IPS-18a (cell line): ENCODE measurements at regions not wholly inside any gene's neighbourhood (a gene's known extent, or its start where the extent isn't known, plus 50 kb on each side); places are given as distances from the start of the nearest gene placed in this dataset.

Experiments
- H3K27ac ChIP-seq: one replicate; pipeline ENCODE4 v1.5.1; 2013; ENCODE audit warnings: low read length
- H3K27me3 ChIP-seq: one replicate; pipeline ENCODE4 v1.6.1; 2013; ENCODE audit warnings: mild to moderate bottlenecking, low read length; ENCODE audit not compliant: control insufficient read depth, insufficient read depth
- H3K36me3 ChIP-seq: one replicate; pipeline ENCODE4 v1.6.1; 2013; ENCODE audit warnings: low read depth, low read length; ENCODE audit not compliant: control insufficient read depth
- H3K4me1 ChIP-seq: one replicate; pipeline ENCODE4 v1.6.1; 2013; ENCODE audit warnings: low read depth, low read length; ENCODE audit not compliant: control insufficient read depth
- H3K4me3 ChIP-seq: one replicate; pipeline ENCODE4 v1.5.1; 2013; ENCODE audit warnings: low read length
- H3K9ac ChIP-seq: one replicate; pipeline ENCODE4 v1.6.1; 2013; ENCODE audit warnings: mild to moderate bottlenecking, low read length, moderate library complexity
- H3K9me3 ChIP-seq: one replicate; pipeline ENCODE4 v1.6.1; 2013; ENCODE audit warnings: low read depth, low read length; ENCODE audit not compliant: control insufficient read depth

DNA sequence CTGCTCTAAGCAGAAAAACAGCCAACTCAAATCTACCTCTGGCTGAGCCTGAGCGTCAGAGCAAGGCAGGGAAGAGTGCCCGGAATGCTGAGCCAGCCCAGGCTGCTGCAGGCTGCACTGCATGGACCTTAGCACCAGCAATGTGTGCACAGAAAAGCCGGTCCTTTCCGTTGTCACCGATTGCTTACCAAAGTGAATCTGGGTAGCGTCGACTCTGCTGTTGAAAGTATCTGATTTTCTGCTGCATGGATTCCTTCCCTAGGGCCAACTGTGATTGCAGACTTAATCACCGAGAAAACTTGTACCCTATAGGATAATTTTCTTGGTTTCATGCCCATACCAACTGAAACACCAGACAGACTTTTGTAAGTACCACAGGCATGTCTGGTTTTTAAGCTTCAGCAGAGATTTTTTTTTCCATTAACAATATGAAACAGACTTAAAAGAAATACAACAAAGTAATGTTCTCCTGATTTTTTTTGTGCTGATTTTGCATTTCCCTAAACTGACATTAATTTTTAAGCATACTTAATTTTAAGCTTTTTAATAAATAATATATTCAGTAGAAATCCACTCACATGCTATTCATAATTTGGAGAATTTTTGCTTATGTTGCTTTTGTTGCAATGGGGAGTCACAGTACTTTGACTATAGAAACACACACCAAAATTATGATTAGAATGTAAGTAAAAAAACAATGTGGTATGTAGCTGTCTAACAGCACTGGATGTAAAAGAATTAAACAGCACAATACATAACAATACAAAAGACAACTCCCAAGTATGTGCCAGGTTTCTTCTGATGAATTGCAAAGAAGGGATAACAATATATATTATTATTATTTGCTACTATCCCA lies 218.0 kb downstream of the THBS2 start:
- Histone ChIP-seq H3K27me3 (no peaks in the 10 kb centered on the region), H3K4me1 (no peaks in the 10 kb centered on the region), H3K9ac (no peak overlapping the region), H3K27ac (no peak overlapping the region), H3K36me3 (no peaks in the 10 kb centered on the region), H3K4me3 (no peak overlapping the region), H3K9me3 (no peaks in the 10 kb centered on the region)

DNA sequence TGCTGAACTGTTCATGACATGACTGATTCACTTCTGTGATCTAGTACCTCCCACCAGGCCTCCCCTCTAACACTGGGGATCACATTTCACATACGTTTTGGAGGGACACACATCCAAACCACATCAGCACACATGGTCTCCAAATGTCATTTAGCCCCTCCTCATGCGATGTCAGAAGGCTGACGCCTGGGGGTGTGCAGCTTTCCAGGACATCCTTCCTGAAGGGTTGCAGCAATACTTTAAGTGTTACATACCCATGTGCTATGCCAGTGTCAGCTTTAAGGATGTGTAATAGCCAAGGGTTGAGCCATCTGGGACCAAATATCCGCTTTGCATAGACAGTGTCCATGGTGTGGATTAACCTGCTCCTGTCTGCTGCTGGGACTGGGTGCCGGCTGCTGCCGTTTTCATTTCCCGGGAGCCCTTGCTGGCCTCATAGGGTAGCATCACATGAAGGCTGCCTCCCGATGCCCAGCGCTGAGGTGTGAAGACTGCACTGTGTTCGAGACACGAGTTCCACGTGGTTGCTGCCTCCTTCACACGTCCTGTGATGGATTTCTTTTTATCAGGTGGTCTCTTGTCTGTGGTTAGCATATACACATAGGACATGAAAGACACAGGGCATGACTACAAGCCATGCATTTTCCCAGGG lies 219.0 kb downstream of the THBS2 start:
- H3K27ac ChIP-seq: no peak overlapping the region
- H3K36me3 ChIP-seq: no peaks in the 10 kb centered on the region
- H3K9ac ChIP-seq: no peak overlapping the region
- H3K9me3 ChIP-seq: no peaks in the 10 kb centered on the region
- no peaks in the 10 kb centered on the region for H3K4me1 ChIP-seq
- no peaks in the 10 kb centered on the region for H3K27me3 ChIP-seq
- no peak overlapping the region for H3K4me3 ChIP-seq

DNA sequence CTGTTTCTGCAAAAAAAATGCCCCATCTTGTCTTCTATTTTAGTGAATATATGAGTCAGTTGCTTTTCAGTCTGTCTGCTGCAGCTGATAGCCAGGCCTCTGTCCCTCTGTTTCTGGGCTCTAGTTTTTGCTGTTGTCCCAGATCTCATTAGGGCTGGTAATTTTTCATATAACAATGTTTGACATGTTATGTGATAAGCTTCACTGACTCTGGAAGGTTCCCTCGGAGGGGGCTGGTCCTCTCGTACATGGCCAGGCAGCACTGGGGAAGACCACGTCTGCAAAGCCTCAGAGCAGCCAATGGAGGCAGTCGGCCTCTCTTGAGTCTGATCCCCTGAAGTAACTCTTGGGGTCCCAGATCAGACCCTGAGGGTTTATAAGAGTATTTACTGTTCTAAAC lies 223.8 kb downstream of the THBS2 start:
- no peaks in the 10 kb centered on the region for H3K9me3 ChIP-seq
- no peak overlapping the region for H3K9ac ChIP-seq
- H3K4me1 ChIP-seq: no peaks in the 10 kb centered on the region
- no peaks in the 10 kb centered on the region for H3K27me3 ChIP-seq
- H3K4me3 ChIP-seq: no peak overlapping the region
- no peak overlapping the region for H3K27ac ChIP-seq
- no peaks in the 10 kb centered on the region for H3K36me3 ChIP-seq

DNA sequence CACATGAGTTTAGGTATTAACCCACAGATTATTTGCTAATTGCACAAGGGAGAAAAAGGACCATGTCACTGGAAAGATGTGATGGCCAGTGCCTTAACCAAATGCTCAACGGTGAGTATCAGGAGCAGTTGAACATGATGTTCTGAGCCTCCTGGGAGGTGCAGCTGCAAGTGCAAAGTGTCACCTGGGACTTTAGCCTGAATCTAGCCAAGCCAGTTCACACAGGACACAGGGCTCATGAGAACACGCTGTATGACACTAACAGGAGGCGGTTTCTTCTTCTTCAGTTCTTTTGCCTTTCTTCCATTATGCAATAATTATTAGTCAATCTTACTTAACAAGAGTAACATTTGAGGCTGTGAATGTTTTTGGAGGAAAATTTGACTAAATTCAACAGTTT lies 225.3 kb downstream of the THBS2 start:
- Histone ChIP-seq H3K27ac (no peak overlapping the region), H3K36me3 (no peaks in the 10 kb centered on the region), H3K9me3 (no peaks in the 10 kb centered on the region), H3K9ac (no peak overlapping the region), H3K4me1 (no peaks in the 10 kb centered on the region), H3K4me3 (no peak overlapping the region), H3K27me3 (no peaks in the 10 kb centered on the region)

DNA sequence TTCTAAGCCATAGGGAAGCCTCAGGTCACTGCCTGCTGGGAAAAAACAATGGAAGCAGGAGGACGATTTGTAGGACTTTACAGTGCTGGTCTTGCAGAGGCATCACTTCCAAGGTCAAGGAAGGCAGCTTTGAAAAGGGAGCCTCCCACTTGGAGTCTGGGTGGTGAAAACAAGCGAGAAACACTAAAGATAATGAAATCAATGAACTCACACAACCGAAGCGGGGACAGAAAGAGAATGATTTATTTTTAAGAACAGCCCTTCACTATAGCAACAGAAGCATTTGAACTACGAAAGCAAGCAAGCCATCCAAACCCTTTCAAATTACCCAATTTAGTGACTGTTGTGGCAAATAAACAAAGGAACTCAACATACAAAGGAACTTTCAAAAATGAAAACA lies 227.5 kb downstream of the THBS2 start:
- H3K9ac ChIP-seq: no peak overlapping the region
- no peak overlapping the region for H3K27ac ChIP-seq
- no peaks in the 10 kb centered on the region for H3K36me3 ChIP-seq
- no peak overlapping the region for H3K4me3 ChIP-seq
- H3K9me3 ChIP-seq: no peaks in the 10 kb centered on the region
- H3K4me1 ChIP-seq: no peaks in the 10 kb centered on the region
- H3K27me3 ChIP-seq: no peaks in the 10 kb centered on the region

DNA sequence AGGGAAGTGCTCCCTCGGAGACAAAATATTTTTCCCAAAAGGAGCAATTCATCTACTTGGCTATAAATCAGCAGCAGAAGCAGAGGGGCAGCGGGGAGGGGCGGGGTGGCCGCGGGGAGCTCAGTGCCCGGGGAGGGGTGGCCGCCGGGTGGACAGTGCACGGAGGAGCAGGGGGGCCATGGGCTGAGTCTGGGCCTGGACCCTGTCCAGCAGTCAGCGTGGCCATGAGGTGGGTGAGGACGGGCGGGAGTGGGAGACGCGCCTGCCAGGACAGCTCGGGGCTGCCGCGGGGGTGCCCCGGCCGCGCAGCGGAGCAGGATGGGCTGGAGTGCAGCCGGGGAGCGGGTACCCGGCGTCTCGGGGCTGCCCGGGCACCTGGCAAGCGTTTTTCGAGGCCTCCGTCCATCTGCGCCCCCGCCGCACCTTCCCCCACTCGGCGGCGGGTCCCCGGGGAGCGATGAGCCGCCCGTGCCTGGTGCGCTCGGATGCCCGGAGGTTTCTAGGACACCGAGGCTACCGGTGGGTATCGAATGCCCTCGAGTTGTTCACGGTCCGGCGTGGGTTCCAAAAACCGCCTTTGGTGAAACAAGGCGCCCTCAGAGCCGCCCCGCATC lies 229.5 kb downstream of the THBS2 start:
- Histone ChIP-seq H3K4me3 (no peak overlapping the region), H3K36me3 (no peaks in the 10 kb centered on the region)

DNA sequence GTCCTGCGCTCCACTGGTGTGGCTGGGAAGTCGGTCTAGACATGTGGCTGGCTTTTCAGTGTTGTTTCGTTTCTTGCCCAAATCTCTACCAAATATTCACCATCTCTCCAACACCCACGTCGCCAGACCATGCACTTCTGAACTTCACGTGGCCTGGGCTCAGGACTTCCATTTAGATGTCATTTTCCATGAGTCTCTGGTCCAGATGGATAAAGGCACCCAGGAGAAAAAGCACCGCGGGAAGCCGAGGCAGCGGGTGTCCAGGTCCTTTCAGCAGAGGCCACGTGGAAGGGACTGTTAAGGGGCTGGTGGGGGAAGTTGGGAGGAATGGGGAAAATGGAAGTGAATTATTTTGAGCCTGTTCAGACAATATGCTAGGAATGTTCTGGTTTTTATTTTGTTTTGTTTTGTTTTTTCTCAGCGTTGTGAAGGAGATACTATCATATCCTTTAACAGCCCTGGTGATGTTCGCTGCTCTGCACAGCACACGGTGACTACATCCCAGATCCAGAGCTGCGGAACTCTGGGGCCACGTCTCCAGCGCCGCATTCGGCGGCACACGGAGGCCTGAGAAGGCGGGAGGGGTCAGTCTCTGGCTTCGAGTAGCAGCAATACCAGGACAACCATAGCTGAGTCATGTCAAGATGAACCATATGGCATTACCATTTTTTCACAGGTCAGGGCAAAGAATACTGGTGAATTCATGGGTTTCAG lies 230.3 kb downstream of the THBS2 start:
- no peak overlapping the region for H3K4me3 ChIP-seq
- no peak overlapping the region for H3K9ac ChIP-seq
- no peak overlapping the region for H3K27ac ChIP-seq
- no peaks in the 10 kb centered on the region for H3K4me1 ChIP-seq
- no peaks in the 10 kb centered on the region for H3K27me3 ChIP-seq
- no peaks in the 10 kb centered on the region for H3K36me3 ChIP-seq
- H3K9me3 ChIP-seq: no peaks in the 10 kb centered on the region

More for the DNA sequence above, 229.5 kb downstream of the THBS2 start:
- Histone ChIP-seq H3K4me1 (no peaks in the 10 kb centered on the region), H3K27ac (no peak overlapping the region), H3K27me3 (no peaks in the 10 kb centered on the region), H3K9ac (no peak overlapping the region), H3K9me3 (no peaks in the 10 kb centered on the region)

DNA sequence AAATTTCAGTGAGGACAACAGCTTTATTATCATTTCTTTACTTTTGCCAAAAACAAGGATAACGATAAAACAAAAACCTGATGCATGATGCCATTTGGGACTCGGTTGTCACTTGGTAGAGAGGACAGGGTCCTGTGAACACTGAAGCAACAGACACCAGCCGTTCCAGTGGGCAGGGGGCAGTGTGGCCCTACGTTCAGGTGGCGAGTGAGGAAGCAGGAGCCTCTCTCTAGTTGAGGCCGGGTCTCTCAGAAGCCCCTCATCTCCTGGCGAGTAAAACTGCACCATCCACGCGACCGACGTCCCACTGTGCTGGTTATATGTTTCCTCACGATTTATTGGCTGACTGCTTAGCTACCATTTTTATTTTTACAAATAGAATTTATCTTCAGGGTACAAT lies 231.6 kb downstream of the THBS2 start:
- Histone ChIP-seq H3K27ac (no peak overlapping the region), H3K4me1 (no peaks in the 10 kb centered on the region), H3K9me3 (no peaks in the 10 kb centered on the region), H3K36me3 (no peaks in the 10 kb centered on the region), H3K9ac (no peak overlapping the region), H3K27me3 (no peaks in the 10 kb centered on the region), H3K4me3 (no peak overlapping the region)

DNA sequence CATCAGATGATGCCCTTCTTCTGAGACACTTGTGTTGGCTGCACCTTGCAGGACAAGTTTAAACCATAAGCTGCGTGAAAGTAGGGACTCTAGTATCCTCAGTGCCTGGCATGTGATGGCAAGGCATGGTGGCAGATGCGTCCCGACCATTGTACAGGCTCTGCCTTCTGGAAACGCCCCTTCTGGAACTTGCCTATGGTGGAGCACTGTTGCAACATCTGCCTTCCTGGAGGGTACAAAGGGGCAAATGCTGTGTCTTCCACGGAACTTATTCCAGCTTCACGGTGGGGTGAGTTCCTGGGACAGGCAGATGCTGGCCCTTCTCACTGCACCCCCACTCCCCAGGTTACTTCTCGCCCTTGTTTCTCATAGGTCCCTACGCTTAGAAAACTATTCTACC lies 232.8 kb downstream of the THBS2 start:
- Histone ChIP-seq H3K4me3 (no peak overlapping the region), H3K9ac (no peak overlapping the region), H3K36me3 (no peaks in the 10 kb centered on the region), H3K9me3 (peaks cover 5% of the 10 kb centered on the region), H3K4me1 (no peaks in the 10 kb centered on the region), H3K27ac (no peak overlapping the region), H3K27me3 (no peaks in the 10 kb centered on the region)

DNA sequence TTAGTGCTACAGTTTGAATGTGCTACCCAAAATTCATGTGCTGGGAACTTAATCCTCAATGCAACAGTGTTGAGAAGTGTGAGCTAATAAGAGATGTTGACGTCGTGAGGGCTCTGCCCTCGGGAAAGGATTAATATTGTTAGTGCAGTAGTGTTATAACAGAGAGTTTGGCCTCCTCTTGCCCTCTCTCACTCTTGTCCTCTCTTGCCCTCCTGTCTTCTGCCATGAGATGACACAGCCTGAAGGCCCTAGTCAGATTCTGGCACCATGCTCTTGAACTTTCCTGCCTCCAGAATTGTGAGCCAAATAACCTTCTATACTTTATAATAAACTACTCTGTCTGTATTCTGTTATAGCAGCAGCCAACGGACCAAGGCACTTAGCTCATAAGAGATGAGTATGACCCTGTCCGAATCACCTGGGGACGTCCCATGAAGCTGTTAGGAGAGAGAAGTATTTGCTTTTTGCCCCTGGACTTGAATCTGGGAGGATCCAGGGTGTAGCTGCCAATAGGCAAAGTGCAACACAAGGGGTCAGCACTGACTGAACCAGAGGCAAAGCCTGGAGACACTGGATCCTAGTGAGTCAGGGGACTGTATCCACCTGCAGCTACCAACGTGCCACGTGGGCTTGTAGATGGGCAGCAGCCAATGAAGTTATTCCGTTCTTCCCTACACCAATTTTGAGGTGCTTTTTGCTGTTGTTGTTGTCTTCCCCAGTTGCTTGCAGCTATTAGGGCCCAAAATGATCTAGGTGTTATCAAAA lies 233.7 kb downstream of the THBS2 start:
- H3K36me3 ChIP-seq: no peaks in the 10 kb centered on the region
- H3K27ac ChIP-seq: no peak overlapping the region
- no peak overlapping the region for H3K9ac ChIP-seq
- H3K27me3 ChIP-seq: no peaks in the 10 kb centered on the region
- no peak overlapping the region for H3K4me3 ChIP-seq
- H3K9me3 ChIP-seq: peaks cover 6% of the 10 kb centered on the region
- peaks cover 3% of the 10 kb centered on the region for H3K4me1 ChIP-seq

DNA sequence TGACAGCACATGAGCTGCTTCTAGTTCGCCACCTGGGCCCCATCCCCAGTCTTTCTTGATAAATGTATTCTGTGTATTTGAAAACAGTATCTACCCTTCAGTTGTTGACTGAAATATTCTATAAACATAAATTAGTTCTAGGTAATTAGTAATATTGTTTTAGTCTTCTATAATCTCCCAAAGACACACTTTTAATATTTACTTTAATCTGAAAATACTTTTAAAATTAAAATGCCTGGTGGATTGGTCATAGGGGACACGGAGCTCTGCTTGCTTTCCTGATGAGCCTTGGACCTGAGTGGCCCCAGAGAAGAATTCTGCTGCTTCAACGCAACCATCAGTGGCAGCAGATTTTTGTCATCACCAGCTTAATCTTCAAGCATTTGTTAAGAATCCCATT lies 234.5 kb downstream of the THBS2 start:
- Histone ChIP-seq H3K4me1 (peaks cover 8% of the 10 kb centered on the region), H3K9ac (no peak overlapping the region), H3K27me3 (no peaks in the 10 kb centered on the region), H3K4me3 (no peak overlapping the region), H3K36me3 (no peaks in the 10 kb centered on the region), H3K27ac (no peak overlapping the region), H3K9me3 (peaks cover 6% of the 10 kb centered on the region)
